ENCODE measurements at regions not wholly inside any gene's neighbourhood (a gene's known extent, or its start where the extent isn't known, plus 50 kb on each side); places are given as distances from the start of the nearest gene placed in this dataset.

GRCh38 chr6:24056567-24056966 is 69.4 kb upstream of the NRSN1 start:
- no peak overlapping the region for H3K4me3 ChIP-seq
- H3K27me3 ChIP-seq = no peaks in the 10 kb centered on the region
- H3K4me1 ChIP-seq = no peaks in the 10 kb centered on the region
- TF ChIP-seq EP300 (IDR thresholded peaks at IDR 0.05) = no peak
- TF ChIP-seq POLR2A (IDR thresholded peaks at IDR 0.05) = no peak
- TF ChIP-seq POLR2AphosphoS5 (IDR thresholded peaks at IDR 0.05) = no peak
- TF ChIP-seq CTCF (IDR thresholded peaks at IDR 0.05) = no peak
- H3K27ac ChIP-seq = no peak overlapping the region
- H3K9me3 ChIP-seq = no peaks in the 10 kb centered on the region
- 94% methylated on average over 4 of the region's 4 CpGs for WGBS
- no peak for DNase-seq (ENCODE audit: low spot score in 2 of 2)
- H3K36me3 ChIP-seq = no peaks in the 10 kb centered on the region

- H3K36me3 ChIP-seq = no peaks in the 10 kb centered on the region
- no peak for DNase-seq (ENCODE audit: low spot score in 2 of 2)
- 89% methylated on average over 3 of the region's 3 CpGs for WGBS
- H3K4me1 ChIP-seq = no peaks in the 10 kb centered on the region
- TF ChIP-seq POLR2A (IDR thresholded peaks at IDR 0.05) (no peak), CTCF (IDR thresholded peaks at IDR 0.05) (no peak), EP300 (IDR thresholded peaks at IDR 0.05) (no peak), POLR2AphosphoS5 (IDR thresholded peaks at IDR 0.05) (no peak)
- no peaks in the 10 kb centered on the region for H3K27me3 ChIP-seq
- no peak overlapping the region for H3K4me3 ChIP-seq
- H3K27ac ChIP-seq = no peak overlapping the region
- H3K9me3 ChIP-seq = no peaks in the 10 kb centered on the region
Observed at GRCh38 chr6:24057030-24057429, 69.0 kb upstream of the NRSN1 start.

GRCh38 chr6:24060982-24061754 is 64.8 kb upstream of the NRSN1 start:
- 75% methylated on average over 2 of the region's 2 CpGs for WGBS

GRCh38 chr6:24064106-24064505 is 61.9 kb upstream of the NRSN1 start:
- Histone ChIP-seq H3K4me3 (no peak overlapping the region), H3K27ac (no peak overlapping the region), H3K9me3 (no peaks in the 10 kb centered on the region), H3K27me3 (no peaks in the 10 kb centered on the region), H3K4me1 (no peaks in the 10 kb centered on the region), H3K36me3 (no peaks in the 10 kb centered on the region)
- WGBS = 50% methylated on average over 1 of the region's 1 CpG
- no peak for DNase-seq (ENCODE audit: low spot score in 2 of 2)
- TF ChIP-seq POLR2AphosphoS5 (IDR thresholded peaks at IDR 0.05) (no peak), POLR2A (IDR thresholded peaks at IDR 0.05) (no peak), EP300 (IDR thresholded peaks at IDR 0.05) (no peak), CTCF (IDR thresholded peaks at IDR 0.05) (no peak)

More at GRCh38 chr6:24060982-24061754, 64.8 kb upstream of the NRSN1 start:
- no peak for TF ChIP-seq POLR2A (IDR thresholded peaks at IDR 0.05)
- TF ChIP-seq EP300 (IDR thresholded peaks at IDR 0.05) = no peak
- no peak for TF ChIP-seq CTCF (IDR thresholded peaks at IDR 0.05)
- TF ChIP-seq POLR2AphosphoS5 (IDR thresholded peaks at IDR 0.05) = no peak
- H3K4me3 ChIP-seq = no peak overlapping the region
- no peaks in the 10 kb centered on the region for H3K27me3 ChIP-seq
- H3K4me1 ChIP-seq = no peaks in the 10 kb centered on the region
- H3K36me3 ChIP-seq = no peaks in the 10 kb centered on the region
- no peak for DNase-seq (ENCODE audit: low spot score in 2 of 2)
- no peaks in the 10 kb centered on the region for H3K9me3 ChIP-seq
- no peak overlapping the region for H3K27ac ChIP-seq

- DNase-seq (ENCODE audit: low spot score in 2 of 2) = no peak
- no peak overlapping the region for H3K4me3 ChIP-seq
- no peak for TF ChIP-seq POLR2AphosphoS5 (IDR thresholded peaks at IDR 0.05)
- TF ChIP-seq POLR2A (IDR thresholded peaks at IDR 0.05) = no peak
- TF ChIP-seq CTCF (IDR thresholded peaks at IDR 0.05) = no peak
- TF ChIP-seq EP300 (IDR thresholded peaks at IDR 0.05) = no peak
- H3K27me3 ChIP-seq = no peaks in the 10 kb centered on the region
- whole genome bisulfite sequencing = 30% methylated on average over 1 of the region's 1 CpG
- no peaks in the 10 kb centered on the region for H3K9me3 ChIP-seq
- H3K27ac ChIP-seq = no peak overlapping the region
- H3K4me1 ChIP-seq = no peaks in the 10 kb centered on the region
- H3K36me3 ChIP-seq = no peaks in the 10 kb centered on the region
Observed at GRCh38 chr6:24064832-24065231, 61.2 kb upstream of the NRSN1 start.
